DMS53 treated with DMSO at 0.1 percent for 48 hours (cell line): ENCODE measurements at regions not wholly inside any gene's neighbourhood (a gene's known extent, or its start where the extent isn't known, plus 50 kb on each side); places are given as distances from the start of the nearest gene placed in this dataset.

Experiments used
- DNase-seq: peaks from one replicate; lab custom pipeline; 2025; ENCODE audit not compliant: unreplicated experiment; lab: John Stamatoyannopoulos, UW

- no peak for DNase-seq
Measured at GRCh38 chr2:239787538-239788050, 237.5 kb downstream of the NDUFA10 start.

- DNase-seq, result no peak
Measured at GRCh38 chr2:239786791-239787190, 238.4 kb downstream of the NDUFA10 start.

DNA sequence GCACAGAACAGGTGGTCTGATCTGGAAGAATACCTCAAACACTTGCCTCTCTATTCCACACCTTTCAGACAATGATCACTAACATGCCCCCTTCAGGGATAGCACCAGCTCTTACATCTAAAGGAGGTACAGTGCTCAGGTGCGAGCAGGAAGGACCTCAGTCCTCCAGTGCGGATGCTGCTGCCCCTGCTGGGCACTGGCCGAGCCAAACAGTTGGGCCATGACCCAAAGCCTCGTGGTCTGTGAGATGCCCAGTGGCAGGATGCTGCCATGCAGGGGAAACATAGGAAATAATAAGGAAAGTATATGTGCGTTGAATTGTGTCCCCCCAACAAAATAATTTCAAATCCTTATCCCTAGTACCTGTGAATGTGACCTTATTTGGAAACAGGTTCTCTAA is 243.7 kb downstream of the NDUFA10 start:
- DNase-seq, result no peak

- no peak for DNase-seq
Measured at GRCh38 chr2:239780236-239780994, 244.7 kb downstream of the NDUFA10 start.

DNA sequence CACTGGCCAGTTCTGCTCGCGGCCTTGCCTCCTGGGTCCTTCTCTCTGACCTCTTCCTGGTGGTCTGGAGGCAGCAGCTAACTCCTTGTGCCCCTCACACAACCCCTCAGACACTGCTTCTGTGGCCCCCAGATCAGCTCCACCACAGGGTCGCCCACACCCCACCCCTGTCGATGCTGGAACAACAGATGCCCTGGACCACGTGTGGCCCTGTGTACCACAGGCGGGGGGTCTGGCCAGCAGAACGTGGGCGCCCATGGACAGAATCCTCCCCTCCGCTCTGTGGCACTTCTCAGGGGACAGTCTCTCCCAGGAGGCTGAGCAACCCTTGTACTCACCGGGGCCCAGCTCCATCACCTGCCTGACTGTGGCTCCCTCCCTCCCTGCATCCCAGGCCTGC is 245.6 kb downstream of the NDUFA10 start:
- no peak for DNase-seq

DNA sequence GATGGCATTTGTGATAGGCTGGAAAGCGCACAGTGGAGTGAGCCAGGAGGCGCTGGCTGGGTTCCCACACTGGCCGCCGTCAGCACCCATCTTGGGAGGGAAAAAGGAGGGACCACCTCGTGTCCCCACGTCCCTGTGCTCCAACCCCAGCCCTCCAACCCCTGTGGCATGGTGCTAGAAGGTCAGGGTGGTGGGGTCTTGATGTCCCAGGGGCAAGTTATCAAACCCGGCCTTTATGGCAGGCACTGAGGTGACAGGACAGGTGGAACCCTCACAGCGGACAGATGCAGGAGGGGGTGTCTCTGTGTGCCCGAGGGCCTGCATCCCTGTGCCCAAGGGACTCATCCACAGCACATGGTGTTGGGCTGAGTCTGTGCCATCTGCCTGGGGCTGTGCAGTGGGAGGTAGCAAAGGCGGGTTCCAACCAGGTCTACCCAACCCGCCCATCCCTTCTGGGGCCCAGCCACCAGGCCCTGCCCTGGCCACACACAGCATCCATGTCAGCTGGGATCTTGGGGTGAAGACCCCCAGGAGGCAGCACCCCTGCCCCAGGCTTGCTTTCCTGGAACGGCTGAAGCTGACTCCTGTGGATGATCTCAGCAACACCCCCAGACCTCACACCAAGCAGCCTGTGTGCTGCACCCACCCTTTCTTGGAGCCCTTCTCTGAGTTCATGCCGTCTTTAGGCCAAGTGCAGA is 246.1 kb downstream of the NDUFA10 start:
- DNase-seq, result no peak

DNA sequence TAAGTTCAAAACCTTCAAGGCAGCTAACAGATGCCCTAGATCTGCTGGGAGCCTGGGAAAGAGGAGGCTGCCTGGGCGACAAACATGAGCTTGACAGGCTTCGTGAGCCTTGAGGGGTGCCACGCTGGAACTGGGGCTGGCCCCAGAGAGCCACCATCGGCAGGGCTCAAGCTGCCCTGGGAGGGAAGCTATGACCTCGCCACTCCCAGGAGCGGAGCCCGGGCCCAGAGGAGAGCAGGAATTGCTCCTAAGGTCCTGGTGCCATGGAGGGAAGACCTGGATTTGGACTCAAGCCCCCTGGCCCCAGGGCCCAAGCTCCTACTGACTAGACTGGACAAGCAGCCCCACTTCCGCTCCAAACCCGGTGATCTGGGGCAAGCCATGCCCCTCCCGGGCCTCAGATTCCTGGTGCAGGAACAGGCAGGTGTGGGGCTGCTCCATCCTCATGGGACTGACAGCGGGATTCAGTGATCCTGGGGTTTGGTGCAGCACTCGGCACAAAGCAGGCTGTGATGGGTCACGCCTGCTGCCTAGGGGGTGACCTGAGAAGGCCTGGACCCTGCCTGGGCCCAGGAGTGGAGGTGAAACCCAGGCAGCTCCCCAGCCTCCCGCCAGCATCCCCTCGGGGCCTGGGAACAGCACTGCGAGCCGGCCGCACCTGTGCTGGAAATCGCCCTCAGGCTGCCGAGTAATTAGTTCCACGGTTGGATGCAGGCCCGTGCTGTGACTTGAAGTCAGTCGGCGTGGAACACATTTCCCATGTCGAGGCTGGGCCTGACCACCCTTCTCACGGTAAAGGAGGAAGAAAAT is 246.9 kb downstream of the NDUFA10 start:
- no peak for DNase-seq

DNA sequence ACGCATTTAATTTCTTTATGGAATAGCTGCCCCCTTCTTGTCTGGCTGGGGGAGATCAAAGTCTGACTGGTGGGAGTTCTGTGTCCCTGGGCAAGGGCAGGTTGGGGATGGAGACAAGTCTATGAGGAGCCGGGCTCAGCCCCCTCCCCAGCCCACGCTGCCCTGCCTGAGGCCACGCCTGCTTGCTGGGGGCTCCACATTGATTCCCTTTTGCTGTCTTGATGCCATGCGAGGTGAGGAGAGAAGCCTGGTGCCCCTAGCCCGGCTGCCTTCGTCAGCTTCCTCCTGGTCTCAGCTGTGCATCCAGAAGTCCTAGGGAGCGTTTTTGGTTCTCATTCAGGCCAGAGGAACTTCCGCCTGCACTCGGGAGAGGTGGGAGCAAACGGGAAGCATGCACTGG is 247.9 kb downstream of the NDUFA10 start:
- no peak for DNase-seq

GRCh38 chr2:239776436-239777005 is 248.6 kb downstream of the NDUFA10 start:
- DNase-seq, result no peak

DNA sequence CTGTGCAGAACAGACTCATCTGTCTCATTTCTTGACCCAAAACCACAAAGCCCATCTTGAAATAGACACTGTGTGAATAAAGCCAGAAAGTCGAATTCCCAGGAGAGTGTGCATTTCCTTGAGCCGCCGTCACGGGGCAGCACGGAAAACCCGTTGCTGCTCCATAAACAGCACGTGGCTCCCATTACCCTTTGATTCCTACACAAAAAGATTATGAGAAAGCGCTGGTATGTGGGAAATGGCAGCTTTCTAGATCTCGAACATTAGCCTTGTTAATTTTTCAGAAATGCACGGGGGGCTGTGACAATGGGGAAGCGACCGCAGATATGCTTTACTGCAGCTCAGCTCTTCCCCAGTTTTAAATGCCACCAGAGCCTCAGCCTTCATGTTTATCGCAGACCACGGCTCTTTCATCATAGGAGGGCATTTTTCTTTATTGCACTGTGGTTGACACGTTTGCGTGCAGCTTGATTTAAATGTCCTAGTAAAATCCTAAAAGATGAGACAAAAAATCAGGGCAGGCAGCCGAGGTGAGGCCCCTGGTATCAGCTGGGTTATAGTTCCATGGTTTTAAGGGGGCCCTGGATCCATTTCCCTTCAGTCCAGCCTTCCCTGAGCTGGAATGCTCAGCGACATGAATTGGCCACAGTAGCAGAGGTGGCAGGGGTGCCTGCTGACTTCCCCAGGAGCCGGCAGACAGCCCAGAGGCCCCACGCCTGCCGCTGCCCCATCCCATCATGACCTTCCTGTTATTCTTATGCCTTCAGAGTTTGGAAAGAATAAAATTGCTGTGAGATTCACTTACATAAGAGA is 249.3 kb downstream of the NDUFA10 start:
- DNase-seq, result no peak

DNA sequence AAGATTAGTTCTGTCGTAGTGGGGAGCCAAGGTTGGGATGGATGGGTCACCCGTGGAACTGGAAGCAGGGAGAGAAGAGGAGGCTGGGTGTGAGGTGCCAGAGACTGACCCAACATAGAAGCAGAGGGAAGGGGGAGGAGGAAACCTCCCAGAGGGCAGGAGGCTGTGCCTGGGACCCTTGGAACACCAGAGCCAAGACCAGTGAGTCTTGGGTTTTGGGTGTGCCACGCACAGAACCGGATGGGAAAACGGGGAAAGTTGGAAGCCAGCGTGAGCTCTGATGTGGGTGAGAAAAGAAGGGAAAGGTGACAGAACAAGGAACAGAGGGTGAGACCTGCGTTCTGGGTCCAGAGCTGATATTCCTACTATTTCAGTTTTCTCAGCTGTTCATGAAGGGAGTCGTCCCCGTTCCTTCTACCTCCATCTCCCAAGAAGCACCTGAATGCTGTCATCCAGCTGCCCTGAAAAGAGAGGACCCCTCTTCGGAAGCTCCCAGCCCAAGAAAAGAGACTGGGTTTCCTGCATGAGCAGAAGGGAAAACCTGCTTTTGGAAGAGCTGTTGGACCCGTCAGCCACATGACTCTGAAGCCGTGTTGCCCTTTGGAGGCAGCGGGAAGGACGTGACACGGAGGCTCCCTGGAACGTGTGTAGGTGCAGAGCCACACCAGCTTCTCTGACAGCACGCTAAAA is 250.1 kb downstream of the NDUFA10 start:
- DNase-seq, result no peak

DNA sequence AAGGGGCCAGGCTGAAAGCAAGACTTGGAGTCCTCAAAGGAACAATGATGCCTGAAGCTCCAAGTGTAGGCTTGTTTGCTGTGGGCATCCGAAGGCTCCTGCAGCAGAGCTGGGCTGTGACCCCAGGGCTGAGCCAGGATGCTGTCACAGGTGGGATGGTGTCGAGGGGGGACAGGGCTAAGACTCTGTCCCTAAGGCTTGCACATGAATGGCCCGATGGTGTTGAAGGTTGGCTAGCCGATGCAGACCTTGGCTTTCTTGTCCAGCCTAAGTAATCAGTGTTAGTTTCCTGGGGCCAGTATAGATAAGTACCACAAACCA is 251.0 kb downstream of the NDUFA10 start:
- no peak for DNase-seq

GRCh38 chr2:239773228-239774141 is 251.7 kb downstream of the NDUFA10 start:
- no peak for DNase-seq

- DNase-seq, result no peak
Measured at GRCh38 chr2:239772721-239773120, 252.4 kb downstream of the NDUFA10 start.

DNA sequence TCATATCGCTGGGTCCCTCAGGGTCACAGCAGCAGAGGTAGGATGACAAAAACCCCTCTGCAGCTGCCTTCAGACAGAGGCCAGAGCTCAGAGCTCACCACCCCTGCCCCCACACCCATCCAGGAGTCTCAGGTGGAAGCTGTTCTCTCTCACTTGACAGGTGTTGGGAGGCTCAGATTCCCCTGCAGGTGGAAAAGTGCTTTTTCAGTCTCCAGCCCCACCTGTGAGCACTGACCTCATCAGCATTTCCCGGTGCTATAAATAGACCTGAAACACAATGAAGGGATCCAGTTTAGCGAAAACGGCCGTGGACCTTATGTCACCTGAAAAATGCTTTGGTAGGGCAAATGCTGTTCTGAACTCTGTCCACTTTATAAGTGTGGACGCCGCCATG is 254.9 kb downstream of the NDUFA10 start:
- no peak for DNase-seq

GRCh38 chr2:239769554-239770245 is 255.4 kb downstream of the NDUFA10 start:
- DNase-seq, result no peak

GRCh38 chr2:239768907-239769553 is 256.1 kb downstream of the NDUFA10 start:
- no peak for DNase-seq
